ENCODE measurements at regions not wholly inside any gene's neighbourhood (a gene's known extent, or its start where the extent isn't known, plus 50 kb on each side); places are given as distances from the start of the nearest gene placed in this dataset.
"Not testable (repeated sequence)": the region's sequence is repeated elsewhere in the genome, so short reads cannot be mapped to it uniquely, and the experiment has no call there.

DNA sequence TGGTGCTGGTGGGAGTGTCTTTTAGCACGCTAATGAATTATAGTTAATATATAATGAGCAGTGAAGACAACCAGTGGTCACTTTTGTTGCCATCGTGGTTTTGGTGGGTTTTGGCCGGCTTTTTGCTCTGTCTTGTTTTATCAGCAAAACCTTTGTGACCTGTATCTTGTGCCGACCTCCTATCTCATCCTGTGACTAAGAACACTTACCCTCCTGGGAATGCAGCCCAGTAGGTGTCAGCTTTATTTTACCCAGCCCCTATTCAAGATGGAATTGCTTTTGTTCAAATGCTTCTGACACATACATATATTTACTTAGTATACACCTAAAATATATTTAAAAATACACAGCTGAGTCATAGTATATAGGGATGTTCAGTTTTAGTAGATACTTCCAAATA, 770.3 kb downstream of the PDCD6IP start:
- DNase-seq, result no peak

DNA sequence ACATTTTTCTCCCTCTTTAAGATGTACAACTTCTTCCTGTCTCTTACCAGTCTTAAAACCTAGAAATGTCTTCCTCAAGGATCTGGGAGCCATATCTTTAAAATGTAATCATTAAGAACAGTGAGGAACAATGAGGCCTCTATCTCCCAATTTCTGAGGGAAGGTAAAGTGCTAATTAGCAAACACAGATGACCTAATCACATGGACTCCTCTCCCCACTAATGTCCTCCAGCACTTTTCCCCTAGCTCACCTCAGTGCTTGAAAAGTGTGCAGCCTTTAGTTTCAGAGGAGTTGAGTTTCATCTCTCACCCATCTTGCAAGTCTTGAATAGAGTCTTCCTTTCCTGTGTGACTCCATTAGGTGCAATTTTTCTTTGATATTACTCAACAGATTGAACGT, 771.0 kb downstream of the PDCD6IP start:
- DNase-seq, result no peak

DNA sequence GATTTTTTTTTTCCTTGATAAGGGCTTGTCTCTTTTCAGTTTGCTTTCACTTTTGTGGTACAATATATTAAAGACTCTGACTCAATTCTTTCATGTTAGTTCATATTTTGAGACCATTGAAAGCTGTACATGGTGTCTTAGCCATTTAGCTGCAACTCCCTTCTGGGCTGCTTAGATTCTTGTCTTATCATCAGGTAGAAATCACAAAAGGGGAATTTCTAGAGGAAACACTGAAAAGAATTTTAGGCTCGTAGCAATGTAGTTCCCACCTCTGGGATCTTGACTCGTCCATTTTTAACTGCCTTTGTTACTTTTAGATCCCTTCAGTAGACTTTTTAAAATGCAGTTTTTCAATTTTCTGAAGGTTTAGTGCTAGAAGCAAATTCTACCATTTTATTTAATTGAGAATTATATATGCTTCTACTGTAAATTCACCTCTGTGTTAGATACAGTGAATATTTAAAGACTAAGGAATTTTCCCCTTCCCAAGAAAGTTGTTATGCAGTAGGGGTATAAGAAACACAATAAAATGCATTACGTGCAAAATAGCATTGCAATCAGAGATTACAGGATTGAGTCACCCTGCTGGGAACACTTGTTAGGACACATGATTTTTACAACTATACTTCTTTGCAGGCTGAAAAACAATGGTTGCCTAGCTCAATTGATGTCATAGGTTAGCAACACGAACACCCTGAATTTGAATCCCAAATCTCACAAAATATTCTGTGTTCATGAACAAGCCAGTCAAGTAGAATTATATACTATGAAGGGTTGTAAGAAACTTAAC, 772.7 kb downstream of the PDCD6IP start:
- DNase-seq, result no peak

DNA sequence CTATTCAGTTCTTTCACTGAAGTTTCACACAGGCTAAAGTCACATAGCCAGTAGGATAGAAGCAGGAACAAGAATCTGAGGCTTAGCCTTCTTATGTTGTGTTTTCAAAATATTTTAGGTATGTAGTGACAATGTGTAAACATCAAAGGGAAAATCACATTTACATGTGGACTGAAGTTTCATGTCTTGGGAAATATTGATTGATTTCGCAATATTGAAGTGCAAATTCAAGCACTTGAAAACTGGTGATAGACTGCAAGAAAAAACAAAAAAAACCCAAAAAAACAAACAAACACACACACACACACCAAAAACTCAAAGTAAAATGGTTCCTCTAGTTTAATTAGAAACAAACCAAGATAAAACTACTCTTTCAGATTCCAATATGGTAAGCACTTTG, 773.3 kb downstream of the PDCD6IP start:
- no peak for DNase-seq

DNA sequence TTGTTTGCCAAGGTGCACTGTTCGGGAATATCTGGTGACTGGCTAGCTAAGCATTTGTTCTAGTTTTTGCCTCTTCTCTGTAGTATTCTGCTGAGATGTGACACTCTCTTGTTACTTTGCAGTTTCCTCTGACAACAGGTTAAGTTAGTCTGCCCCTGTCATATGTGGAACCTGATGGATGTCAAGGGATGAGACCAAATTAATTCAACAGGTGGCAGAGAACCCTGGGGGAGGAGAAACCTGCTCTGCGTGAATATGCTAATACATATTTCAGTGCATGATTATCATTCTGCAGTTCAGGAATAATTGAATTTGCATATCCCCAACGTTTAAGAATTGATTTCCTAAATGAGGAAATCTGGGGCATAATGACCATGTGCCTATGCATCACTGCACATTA, 777.3 kb downstream of the PDCD6IP start:
- no peak for DNase-seq

DNA sequence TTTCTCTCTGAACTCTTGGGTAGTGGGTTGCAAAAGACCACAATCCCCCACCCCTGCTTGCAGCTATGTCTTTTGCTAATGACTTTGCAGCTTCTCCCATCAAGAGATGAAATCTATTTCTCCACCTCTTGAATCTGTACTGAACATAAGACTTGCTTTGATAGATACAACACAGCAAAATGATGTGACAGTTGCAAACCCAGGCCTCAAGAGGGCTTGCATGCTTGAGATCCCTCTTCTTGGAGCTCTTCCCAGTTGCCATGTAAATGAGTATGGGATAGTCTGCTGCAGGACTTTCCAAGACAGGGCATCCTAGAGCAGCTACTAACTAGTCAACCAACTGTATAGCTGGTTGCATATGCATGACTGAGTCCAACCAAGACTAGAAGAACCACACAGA, 783.6 kb downstream of the PDCD6IP start:
- DNase-seq, result no peak

DNA sequence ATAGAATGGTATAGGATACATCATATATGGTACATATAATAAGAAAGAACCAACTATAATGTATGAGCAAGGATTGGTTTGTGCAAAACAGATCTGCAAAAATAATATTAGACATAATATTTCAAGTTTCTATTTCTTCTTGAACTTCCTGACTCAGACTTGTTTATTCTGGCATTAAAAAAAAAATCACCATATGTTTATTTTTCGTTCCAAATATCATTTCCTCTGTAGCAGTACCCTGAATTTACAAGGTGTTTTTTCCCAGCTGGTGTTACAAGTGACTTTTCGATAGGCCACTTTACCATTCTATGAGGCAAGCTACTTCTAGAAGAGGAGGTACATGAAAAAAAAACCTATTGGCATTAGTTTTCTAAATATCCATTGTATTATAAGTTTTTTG, 785.0 kb downstream of the PDCD6IP start:
- no peak for DNase-seq

DNA sequence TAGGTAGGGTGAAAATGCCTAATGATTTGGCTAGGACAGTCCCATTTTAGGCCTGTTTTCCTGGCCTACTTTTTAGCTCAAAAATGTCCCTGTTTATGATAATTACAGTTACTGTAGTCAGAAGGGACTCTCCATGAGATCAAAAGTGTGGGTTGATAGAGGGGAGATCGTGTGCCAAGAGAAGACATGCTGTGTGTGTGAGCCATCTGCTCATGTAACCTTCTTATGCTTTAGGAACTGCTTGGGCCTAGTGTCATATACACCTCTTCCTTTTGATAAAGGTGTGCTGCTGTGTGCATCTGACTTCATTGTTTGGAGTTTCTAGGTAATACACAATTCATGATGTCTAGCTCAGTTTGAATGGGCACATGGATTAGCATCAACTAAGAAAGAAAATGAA, 786.5 kb downstream of the PDCD6IP start:
- no peak for DNase-seq

DNA sequence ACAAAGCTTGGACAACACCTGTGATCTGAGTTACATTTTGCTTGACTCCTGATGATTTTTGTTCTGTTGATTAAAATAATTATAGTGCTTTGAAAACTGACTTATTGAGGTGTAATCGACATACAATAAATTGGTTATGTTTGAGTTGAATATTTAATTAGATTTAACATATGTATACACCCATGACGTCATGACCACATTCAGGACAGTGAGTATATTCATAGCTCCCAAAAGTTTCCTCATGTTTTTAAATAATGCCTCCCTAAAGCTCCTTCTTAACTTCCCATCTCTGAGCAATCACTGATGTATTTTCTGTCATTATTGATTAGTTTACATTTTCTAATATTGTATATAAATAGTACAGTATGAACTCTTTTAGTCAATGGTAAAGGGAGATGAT, 801.2 kb downstream of the PDCD6IP start:
- DNase-seq, result no peak

DNA sequence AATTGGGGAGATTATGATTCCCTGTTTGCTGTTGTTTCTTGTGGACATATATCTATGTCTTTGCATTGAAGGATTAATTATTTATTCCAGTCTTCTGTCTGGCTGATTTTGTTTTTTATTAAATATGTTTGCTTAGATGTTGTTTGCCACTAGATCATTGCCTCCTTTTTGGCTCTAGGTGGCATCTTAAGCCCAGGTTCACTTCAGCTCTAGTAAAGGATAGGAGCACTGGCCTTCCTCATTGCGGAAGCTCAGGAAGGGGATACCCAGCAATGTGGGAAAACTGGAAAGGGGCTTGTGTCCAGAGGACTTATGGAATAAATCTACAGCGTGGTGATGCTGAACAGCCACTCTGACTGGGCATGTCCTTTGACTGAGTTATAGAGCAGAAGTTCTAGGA, 821.6 kb downstream of the PDCD6IP start:
- DNase-seq, result no peak

DNA sequence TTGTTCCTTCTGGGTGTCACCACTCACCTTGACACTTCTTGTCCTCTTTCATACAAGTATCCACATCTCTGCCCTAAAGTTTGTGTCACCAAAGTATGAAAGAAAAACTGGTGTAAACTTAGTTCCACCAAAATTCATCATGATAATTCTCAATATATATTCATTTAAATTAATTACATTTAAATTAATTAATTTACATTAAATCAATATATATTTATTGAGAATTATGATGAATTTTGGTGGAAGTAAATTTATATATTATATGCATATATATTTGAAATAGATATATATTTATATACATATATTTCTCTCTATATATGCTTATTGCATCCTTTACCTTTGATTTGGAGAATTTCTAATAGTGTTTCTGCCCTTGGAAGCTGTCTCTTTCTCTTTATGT, 828.3 kb downstream of the PDCD6IP start:
- no peak for DNase-seq

DNA sequence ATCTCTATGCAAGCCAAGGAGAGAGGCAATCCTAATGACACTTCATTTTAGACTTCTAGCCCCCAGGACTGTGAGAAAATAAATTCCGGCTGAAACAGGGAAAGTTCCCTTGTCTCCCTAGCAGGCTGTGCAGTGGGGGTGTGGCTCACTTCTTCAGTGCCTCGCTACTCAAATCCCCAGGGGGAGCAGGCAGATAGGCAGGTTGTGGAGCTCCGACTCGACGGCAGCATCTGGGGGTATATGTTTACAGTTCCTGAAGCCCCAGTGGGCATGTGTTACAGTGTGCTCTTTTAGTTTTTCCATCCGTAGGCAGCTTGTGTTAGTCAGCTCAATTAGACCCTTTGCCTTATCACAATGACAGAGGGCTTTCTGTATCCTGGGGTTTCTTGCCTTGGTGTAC, 836.5 kb downstream of the PDCD6IP start:
- DNase-seq, result no peak

DNA sequence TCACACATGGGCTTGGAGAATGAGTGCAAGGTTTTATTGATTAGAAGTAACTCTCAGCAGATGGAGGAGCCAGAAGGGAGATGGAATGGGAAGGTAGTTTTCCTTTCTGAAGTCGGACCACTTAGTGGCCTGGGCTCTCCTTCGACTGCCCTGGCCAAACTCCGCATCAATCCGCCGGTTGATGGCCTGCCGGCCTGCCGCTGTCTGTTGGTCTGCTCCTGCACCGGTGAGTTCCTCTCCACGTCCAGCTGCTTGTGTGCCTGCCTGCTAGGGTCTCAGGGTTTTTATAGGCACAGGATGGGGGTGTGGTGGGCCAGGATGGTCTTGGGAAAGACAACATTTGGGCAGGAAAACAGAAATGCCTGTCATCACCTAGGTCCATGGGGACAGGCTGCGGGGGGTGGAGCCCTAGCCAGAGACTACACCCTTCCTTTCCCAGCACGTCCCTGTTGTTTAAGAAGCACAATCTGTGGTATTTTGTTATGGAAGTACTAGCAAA, 837.0 kb downstream of the PDCD6IP start:
- no peak for DNase-seq

DNA sequence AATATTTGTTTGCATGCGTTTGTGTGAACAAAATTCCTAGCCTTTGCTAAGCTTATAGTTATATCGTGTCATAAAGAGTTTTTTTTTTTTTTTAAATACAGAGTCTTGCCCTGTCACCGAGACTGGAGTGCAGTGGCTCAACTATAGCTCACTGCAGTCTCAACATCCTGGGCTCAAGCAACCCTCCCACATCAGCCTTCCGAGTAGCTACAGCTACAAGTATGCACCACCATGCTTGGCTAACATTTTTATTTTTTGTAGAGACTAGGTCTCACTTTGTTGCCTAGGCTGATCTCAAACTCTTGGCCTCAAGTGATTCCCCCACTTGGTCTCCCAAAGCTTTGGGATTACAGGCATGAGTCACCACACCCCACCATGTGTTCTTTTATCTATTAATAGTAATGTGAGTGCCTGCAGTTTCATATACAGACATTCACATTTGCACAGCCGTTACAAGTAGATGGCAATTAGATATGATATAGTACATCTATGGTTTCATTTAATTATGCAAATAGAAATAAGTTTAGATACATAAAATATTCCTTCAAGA, 848.6 kb downstream of the PDCD6IP start:
- DNase-seq, result no peak

DNA sequence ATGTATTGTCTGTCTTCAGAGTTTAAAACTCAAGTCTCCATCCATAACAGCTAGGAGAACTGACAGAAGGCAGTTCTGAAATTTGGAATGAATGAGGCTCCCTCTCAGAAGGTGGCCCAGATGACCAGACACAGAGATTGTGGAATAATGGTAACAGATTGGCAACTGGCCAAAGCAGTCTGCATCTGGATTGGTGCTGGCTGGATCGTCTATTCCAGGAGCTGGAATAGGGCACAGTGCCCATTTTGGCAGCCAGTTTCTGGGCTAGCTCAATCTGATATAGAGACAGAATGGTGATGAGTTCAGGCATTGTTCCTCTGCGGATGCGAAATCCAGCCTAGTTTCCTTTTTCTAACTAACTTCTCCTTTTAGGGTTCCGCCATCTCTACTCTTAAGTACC, 851.7 kb downstream of the PDCD6IP start:
- no peak for DNase-seq

DNA sequence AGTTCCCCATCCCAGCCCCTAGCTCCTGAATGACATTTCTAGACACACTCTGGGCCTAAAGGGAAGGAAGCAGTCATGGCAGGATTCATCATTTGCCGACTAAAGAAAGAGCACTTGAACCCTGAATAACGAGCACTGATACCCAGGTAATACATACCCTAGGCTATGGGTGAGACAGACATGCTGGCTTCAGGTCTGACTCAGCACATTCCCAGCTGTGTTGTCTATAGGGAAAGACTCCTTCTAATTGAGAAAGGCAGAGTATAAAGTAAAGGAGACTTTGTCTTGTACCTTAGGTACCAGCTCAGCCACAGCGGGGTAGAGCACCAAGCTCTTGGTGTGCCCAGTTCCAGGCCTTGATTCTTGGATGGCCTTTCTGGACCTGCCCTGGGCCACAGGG, 870.5 kb downstream of the PDCD6IP start:
- no peak for DNase-seq

DNA sequence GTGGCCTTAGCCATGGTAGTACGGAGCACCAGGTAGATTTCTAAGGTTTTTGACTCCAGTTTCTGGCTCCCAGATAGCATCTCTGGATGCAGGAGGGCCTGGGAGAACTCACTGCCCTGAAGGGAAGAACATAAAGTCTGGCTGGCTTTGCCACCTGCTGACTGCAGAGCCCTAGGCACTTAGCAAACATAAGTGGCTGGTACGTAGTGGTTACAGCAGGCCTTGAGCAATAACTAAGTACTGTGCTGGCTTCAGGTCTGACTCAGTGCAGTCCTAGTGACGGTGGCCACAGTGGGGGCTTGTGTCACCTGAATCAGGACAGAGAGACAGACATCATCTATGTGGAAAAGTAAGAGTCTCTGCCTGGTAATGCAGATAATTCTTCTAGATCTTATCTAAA, 871.1 kb downstream of the PDCD6IP start:
- no peak for DNase-seq

DNA sequence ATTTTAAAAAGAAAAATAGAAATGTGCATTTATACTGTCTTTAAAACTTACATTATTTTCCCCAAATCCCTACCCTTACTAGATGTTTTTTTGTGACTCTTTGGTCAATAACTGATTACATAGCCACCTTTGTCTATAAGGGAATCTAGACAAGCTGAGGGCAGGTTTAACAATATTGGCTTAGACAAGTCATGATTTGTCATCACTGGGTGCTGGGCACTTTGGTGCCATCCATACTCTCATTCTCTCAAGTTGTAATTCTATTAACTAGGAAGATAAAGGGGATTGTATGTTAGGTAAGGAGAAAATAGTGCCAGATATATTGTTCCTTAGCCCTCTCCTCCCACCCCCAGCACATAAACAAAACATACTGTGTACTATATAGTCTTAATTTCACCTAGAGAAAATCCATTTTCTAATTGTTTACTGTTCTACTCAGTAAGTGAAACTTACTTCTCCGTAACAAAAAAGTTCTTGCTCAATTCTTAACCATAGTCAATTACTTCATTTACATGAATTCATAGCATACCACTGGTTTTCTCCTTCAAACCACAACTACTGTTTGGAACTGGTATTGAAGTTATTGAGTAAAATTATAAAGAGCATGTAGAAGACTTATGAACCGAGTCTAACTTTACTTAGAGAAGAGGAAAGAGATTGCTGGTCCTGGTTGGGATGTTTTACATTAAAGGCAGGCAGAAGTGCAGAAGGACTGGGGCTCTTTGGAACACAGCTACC, 877.1 kb downstream of the PDCD6IP start:
- DNase-seq, result no peak

DNA sequence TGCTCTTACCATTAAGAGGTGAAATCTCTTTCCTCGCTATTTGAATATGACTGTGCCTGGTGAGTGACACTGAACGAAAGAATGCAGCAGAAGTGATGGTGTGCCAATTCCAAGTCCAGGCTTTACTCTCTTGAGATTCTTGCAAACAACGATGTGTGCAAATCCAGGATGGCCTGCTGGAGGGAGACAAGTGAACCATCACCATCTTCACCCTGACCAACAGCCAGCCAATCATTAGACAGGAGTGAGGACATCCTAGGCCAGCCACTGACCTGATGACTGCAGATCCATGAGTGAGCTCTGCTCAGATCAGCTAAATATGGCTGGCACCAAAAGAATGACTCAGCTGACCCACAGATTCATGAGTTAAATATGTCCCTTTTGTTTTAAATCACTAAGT, 878.0 kb downstream of the PDCD6IP start:
- no peak for DNase-seq

DNA sequence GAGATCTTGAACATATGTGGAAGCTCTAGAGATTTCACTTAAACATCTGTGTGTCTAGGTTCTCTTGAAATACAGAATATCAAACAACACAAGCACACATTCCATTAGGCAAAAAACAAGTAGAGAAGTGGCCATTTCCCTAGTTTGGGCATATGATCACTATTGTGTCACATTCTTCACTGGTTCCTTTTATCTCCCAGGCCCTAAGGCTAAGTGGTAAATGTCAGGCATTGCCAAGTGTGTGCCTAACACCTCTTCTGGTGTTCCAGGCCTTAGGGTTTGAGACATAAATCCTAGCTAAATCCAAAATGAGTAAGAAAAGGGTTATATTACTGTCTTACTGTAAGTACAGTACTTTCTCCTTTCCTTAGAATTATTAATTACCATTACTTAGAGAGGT, 880.1 kb downstream of the PDCD6IP start:
- no peak for DNase-seq

DNA sequence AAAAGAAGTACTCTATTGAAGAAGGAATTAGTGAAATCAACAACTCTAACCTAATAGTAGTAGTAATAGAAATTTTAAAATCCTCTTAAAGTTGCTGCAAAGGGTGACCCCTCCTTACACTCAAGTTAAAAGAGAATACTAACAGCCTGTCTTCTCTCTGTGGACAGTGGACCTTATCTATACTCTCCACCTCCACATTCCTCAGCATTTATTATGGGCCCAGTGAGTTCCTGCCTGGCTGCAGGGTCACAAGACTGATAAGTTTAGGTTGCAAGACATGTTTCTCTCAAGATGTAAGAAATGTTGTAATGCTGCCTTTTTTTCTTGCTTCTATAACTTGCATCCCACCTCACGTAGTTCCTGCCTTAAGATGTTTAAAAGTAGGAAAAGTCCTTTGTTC, 880.6 kb downstream of the PDCD6IP start:
- DNase-seq, result not testable (repeated sequence)

DNA sequence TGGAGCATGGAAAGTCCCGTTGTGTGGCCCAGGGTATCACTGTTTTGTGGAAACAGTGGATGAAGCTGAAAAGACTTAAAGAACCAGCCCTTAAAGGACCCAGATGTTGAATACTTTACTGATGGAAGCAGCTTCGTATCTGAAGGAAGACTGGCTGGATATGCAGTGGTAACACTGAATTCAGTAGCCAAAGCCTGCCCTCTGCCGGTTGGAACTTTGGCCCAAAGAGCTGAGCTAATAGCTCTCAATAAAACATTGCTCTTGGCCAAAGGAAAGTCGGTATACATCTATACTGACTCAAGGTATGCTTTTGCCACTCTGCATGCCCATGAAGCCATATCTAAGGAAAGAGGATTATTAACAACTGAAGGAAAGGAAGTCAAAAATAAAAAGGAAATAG, 885.4 kb downstream of the PDCD6IP start:
- peak; percentile 34 for DNase-seq

DNA sequence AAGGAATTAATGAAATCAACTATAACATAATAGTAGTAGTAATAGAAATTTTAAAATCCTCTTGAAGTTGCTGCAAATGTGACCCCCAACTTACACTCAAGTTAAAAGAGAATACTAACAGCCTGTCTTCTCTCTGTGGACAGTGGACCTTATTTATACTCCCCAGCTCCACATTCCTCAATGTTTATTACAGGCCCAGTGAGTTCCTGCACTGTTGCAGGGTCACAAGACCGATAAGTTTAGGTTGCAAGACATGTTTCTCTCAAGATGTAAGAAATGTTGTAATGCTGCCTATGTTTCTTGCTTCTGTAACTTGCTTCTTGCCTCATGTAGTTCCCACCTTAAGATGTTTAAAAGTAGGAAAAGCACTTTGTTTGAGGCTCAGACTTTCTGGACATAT, 888.1 kb downstream of the PDCD6IP start:
- DNase-seq, result no peak

DNA sequence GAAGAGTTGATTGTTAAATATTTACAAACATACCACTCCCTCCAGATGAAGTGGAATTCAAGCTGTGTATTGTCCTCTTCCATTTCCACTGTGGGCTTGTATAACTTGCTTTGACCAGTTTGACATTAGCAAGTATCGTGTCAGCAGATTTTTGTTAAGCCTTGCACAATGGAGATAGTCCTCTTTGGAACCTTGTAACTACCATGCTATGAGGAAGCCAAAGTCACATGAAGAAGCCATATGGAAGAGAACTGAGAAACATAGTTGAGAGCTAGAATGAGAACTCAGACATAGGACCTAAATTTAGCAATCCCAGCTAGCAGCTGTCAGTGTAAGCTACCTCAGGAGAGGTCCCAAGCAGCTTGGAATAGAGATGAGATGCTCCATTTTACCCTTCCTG, 889.2 kb downstream of the PDCD6IP start:
- no peak for DNase-seq
